NCI-H1105 (cell line): ENCODE measurements at regions not wholly inside any gene's neighbourhood (a gene's known extent, or its start where the extent isn't known, plus 50 kb on each side); places are given as distances from the start of the nearest gene placed in this dataset.
A peak's percentile ranks its signal among the peaks of the same experiment; 100 is the strongest.

Experiments used
- DNase-seq: peaks from one replicate; lab custom pipeline; 2025; lab: John Stamatoyannopoulos, UW

DNA sequence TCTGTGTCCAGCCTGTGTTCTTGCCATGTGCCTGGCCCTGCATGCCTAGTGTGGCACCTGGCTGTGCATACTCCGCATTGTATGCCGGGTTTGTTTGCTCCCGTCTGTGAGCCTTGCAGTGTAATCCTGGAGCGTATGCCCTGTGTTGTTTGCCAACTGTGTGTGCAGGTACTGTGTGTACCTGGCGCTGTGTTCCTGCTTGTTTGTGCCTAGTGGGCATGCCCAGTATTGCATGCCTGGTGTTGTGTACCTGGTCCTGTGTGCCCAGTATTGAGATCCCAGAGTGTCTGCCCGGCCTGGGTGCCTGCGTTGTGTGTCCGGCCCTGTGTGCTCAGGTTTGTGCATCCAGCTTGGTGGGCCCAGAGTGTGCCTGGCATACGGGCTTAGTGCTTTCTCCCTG is 54.5 kb upstream of the CHRNA7 start:
- no peak for DNase-seq

DNA sequence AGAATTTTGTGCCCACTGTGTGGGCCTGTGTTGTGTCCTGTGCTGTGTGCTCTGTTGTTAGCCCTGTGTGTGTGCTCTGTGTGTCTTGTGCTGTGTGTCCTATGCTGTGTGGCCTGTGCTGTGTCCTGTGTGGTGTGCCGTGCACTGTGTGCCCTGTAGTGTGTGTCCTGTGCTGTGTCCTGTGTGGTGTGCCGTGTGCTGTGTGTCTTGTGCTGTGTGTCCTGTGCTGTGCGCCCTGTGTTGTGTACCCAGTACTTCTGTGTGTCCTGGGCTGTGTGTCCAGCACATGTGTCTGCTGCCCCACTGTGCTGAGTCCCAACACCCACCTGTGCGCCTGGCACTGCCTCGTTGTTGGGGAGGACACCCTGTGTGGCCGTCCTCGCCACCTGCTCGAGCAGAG is 53.2 kb upstream of the CHRNA7 start:
- DNase-seq = no peak

DNA sequence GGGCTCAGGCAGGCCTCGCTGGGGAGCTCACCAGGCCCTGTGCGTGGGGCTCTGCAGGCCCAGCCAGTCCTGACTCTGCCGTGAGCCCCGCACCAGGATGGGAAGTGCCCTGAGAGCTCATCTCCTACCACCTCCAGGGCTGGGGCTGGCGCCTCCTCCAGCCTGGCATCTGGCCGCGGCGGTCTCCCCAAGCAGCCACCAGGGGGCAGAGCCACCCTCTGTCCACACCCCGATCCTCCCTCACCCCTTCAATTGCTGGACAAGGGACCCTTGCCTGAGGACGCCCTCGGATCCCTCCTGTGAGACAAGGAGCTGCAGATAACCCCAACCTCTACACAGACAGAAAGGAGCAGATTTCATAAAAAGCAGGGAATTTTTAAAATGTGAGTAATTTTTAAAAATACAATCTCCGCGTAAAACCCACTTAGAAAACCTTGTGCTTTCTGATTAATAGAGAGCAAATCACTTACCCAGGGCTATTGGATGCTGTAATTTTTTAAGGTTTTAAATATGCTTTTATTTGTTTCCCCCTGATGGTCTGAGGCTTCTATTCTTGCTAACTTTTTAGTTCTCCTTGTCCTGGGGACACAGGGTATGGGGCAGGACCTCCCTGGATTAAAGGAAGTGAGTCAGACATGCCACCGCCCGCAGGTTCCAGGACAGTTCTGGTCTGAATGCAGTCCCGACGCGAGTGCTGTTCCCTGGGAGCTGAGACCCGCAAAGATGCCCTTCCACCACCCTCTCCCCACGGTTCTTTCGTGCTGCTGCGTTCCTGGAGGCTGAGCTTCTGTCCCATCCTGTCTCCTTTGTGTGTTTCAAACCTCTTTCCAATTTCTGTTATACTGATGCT is 52.3 kb upstream of the CHRNA7 start:
- peak; percentile 26 for DNase-seq
